ENCODE measurements at regions not wholly inside any gene's neighbourhood (a gene's known extent, or its start where the extent isn't known, plus 50 kb on each side); places are given as distances from the start of the nearest gene placed in this dataset.

GRCh38 chr12:127681151-127681754 lies 585.7 kb upstream of the TMEM132C start:
- no peak for DNase-seq (ENCODE audit: low spot score)
- TF ChIP-seq CTCF (IDR thresholded peaks at IDR 0.05): no peak
- TF ChIP-seq EZH2phosphoT487 (IDR thresholded peaks at IDR 0.05): no peak
- no peak for TF ChIP-seq EZH2 (IDR thresholded peaks at IDR 0.05)
- no peaks in the 10 kb centered on the region for H3K36me3 Mint-ChIP-seq
- H3K36me3 ChIP-seq: no peaks in the 10 kb centered on the region
- H3K4me2 ChIP-seq: no peak overlapping the region
- no peak overlapping the region for H3K27ac Mint-ChIP-seq
- H3K27me3 ChIP-seq: no peaks in the 10 kb centered on the region
- H3K4me1 ChIP-seq: peaks cover 4% of the 10 kb centered on the region
- peaks cover 8% of the 10 kb centered on the region for H3K27me3 Mint-ChIP-seq (ENCODE audit: insufficient read depth, low read depth)
- H3K9me3 Mint-ChIP-seq: peaks cover 3% of the 10 kb centered on the region
- peaks cover 5% of the 10 kb centered on the region for H3K4me1 Mint-ChIP-seq
- no peak overlapping the region for H2AFZ ChIP-seq (replicated peaks)
- H3K27ac ChIP-seq: no peak overlapping the region
- no peak overlapping the region for H3K9ac ChIP-seq
- no peaks in the 10 kb centered on the region for H3K79me2 ChIP-seq (ENCODE audit: low read depth)
- H4K20me1 ChIP-seq (ENCODE audit: low read depth): no peaks in the 10 kb centered on the region
- H3F3A ChIP-seq (ENCODE audit: low read depth): no peaks in the 10 kb centered on the region
- H3K4me3 Mint-ChIP-seq: no peak overlapping the region
- H3K4me3 ChIP-seq: no peak overlapping the region
- H3K9me3 ChIP-seq (ENCODE audit: low read depth): peaks cover 3% of the 10 kb centered on the region

GRCh38 chr12:127685491-127685890 lies 581.5 kb upstream of the TMEM132C start:
- peaks cover 3% of the 10 kb centered on the region for H3K9me3 Mint-ChIP-seq
- no peak overlapping the region for H3K4me2 ChIP-seq
- H3K27ac ChIP-seq: no peak overlapping the region

GRCh38 chr12:127685931-127686330 lies 581.0 kb upstream of the TMEM132C start:
- no peak overlapping the region for H3K9ac ChIP-seq
- H3K79me2 ChIP-seq (ENCODE audit: low read depth): no peaks in the 10 kb centered on the region
- Mint-ChIP-seq H3K9me3 (peaks cover 3% of the 10 kb centered on the region), H3K36me3 (no peaks in the 10 kb centered on the region), H3K4me3 (no peak overlapping the region), H3K4me1 (no peaks in the 10 kb centered on the region), H3K27me3 (ENCODE audit: insufficient read depth, low read depth) (peaks cover 3% of the 10 kb centered on the region), H3K27ac (no peak overlapping the region)
- H2AFZ ChIP-seq (replicated peaks): no peak overlapping the region
- TF ChIP-seq EZH2phosphoT487 (IDR thresholded peaks at IDR 0.05) (no peak), EZH2 (IDR thresholded peaks at IDR 0.05) (no peak), CTCF (IDR thresholded peaks at IDR 0.05) (no peak)
- H3K4me3 ChIP-seq: no peak overlapping the region
- no peaks in the 10 kb centered on the region for H3F3A ChIP-seq (ENCODE audit: low read depth)
- H3K36me3 ChIP-seq: no peaks in the 10 kb centered on the region
- DNase-seq (ENCODE audit: low spot score): no peak
- no peaks in the 10 kb centered on the region for H3K27me3 ChIP-seq
- no peaks in the 10 kb centered on the region for H3K4me1 ChIP-seq
- no peak overlapping the region for H3K27ac ChIP-seq
- H3K4me2 ChIP-seq: no peak overlapping the region
- peaks cover 3% of the 10 kb centered on the region for H3K9me3 ChIP-seq (ENCODE audit: low read depth)
- H4K20me1 ChIP-seq (ENCODE audit: low read depth): no peaks in the 10 kb centered on the region

More at GRCh38 chr12:127685491-127685890, 581.5 kb upstream of the TMEM132C start:
- Histone ChIP-seq H3K4me1 (no peaks in the 10 kb centered on the region), H4K20me1 (ENCODE audit: low read depth) (no peaks in the 10 kb centered on the region), H3K4me3 (no peak overlapping the region), H3K79me2 (ENCODE audit: low read depth) (no peaks in the 10 kb centered on the region), H2AFZ (replicated peaks) (no peak overlapping the region), H3K9ac (no peak overlapping the region), H3K36me3 (no peaks in the 10 kb centered on the region), H3F3A (ENCODE audit: low read depth) (no peaks in the 10 kb centered on the region), H3K9me3 (ENCODE audit: low read depth) (peaks cover 3% of the 10 kb centered on the region), H3K27me3 (no peaks in the 10 kb centered on the region)
- Mint-ChIP-seq H3K36me3 (no peaks in the 10 kb centered on the region), H3K27ac (no peak overlapping the region), H3K4me3 (no peak overlapping the region), H3K4me1 (no peaks in the 10 kb centered on the region), H3K27me3 (ENCODE audit: insufficient read depth, low read depth) (peaks cover 3% of the 10 kb centered on the region)
- no peak for DNase-seq (ENCODE audit: low spot score)
- TF ChIP-seq EZH2phosphoT487 (IDR thresholded peaks at IDR 0.05) (no peak), CTCF (IDR thresholded peaks at IDR 0.05) (no peak), EZH2 (IDR thresholded peaks at IDR 0.05) (no peak)
